ENCODE measurements at regions not wholly inside any gene's neighbourhood (a gene's known extent, or its start where the extent isn't known, plus 50 kb on each side); places are given as distances from the start of the nearest gene placed in this dataset.

DNA sequence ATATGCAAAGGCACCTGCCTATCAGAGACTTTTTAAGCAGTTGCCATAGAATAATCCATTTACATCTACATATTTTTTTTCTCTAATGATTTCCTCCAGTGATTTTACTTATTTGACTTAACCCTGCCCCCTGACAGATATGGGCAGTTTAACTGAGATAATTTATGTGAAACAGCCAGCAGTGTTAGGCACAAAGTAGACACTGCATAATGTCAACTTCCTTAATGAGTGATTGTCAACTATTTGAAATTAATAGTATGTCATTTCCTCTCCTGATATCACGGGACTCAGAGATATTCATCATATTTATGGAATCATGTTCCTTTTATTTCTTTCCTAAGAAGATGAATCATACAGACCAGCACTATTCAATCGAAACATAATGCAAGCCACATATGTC, 179.9 kb upstream of the ATP10A start:
- TF ChIP-seq, protein P1, sequence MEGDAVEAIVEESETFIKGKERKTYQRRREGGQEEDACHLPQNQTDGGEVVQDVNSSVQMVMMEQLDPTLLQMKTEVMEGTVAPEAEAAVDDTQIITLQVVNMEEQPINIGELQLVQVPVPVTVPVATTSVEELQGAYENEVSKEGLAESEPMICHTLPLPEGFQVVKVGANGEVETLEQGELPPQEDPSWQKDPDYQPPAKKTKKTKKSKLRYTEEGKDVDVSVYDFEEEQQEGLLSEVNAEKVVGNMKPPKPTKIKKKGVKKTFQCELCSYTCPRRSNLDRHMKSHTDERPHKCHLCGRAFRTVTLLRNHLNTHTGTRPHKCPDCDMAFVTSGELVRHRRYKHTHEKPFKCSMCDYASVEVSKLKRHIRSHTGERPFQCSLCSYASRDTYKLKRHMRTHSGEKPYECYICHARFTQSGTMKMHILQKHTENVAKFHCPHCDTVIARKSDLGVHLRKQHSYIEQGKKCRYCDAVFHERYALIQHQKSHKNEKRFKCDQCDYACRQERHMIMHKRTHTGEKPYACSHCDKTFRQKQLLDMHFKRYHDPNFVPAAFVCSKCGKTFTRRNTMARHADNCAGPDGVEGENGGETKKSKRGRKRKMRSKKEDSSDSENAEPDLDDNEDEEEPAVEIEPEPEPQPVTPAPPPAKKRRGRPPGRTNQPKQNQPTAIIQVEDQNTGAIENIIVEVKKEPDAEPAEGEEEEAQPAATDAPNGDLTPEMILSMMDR (IDR thresholded peaks at IDR 0.05): no peak
- no peak for TF ChIP-seq POLR2A (IDR thresholded peaks at IDR 0.05)

All from body of pancreas (tissue), 4 donors.